PC-9 (cell line): ENCODE measurements at regions not wholly inside any gene's neighbourhood (a gene's known extent, or its start where the extent isn't known, plus 50 kb on each side); places are given as distances from the start of the nearest gene placed in this dataset.

Source experiments
- BruUV-seq: library from RNA; stranded (reverse); fragments of 400-500 nt; replicated peaks from 2 replicates; lab custom pipeline; 2021; lab: Mats Ljungman, UMichigan
- CTCF ChIA-PET: fragments of 300-600 bp; sonication (Branson Sonifier 250); formaldehyde crosslinking; loops from one replicate; lab custom pipeline; 2022; ENCODE audit warnings: antibody characterized with exemption; lab: Charles Lee
- POLR2A ChIA-PET: fragments of 300-600 bp; sonication (Branson Sonifier 250); formaldehyde crosslinking; loops from one replicate; lab custom pipeline; 2022; ENCODE audit warnings: antibody characterized with exemption; ENCODE audit not compliant: unreplicated experiment; lab: Charles Lee
- DNase-seq, 2 experiments: peaks; one replicate each; pipeline versions ENCODE4 v3.0.0 to v3.0.0-alpha.2; 2015 to 2022; ENCODE audit warnings: mixed read lengths in 1 of 2
- H2AFZ ChIP-seq: fragments of 200-600 bp; sonication (generic); 2 replicates; pipeline ENCODE4 v1.8.1; 2017; ENCODE audit warnings: antibody characterized with exemption
- H3F3A ChIP-seq: fragments of 200-600 bp; sonication (generic); 2 replicates; pipeline ENCODE4 v1.8.1; 2017; ENCODE audit warnings: antibody characterized with exemption, mild to moderate bottlenecking, low read depth; ENCODE audit not compliant: insufficient read depth
- H3K27ac ChIP-seq: fragments of 200-600 bp; sonication (generic); 2 replicates; pipeline ENCODE4 v1.6.1; 2016; ENCODE audit warnings: mixed run types
- H3K27me3 ChIP-seq: fragments of 200-600 bp; sonication (generic); 2 replicates; pipeline ENCODE4 v1.6.1; 2016; ENCODE audit warnings: low read depth, mixed run types; ENCODE audit not compliant: insufficient read depth
- H3K36me3 ChIP-seq: fragments of 200-600 bp; sonication (generic); 2 replicates; pipeline ENCODE4 v1.6.1; 2016; ENCODE audit warnings: low read depth, mixed run types
- H3K4me1 ChIP-seq: fragments of 200-600 bp; sonication (generic); replicated peaks from 2 replicates; pipeline ENCODE4 v1.6.1; 2016; ENCODE audit warnings: mixed run types; ENCODE audit not compliant: insufficient read depth
- H3K4me2 ChIP-seq: fragments of 200-600 bp; sonication (generic); 2 replicates; pipeline ENCODE4 v1.6.1; 2017; ENCODE audit warnings: mixed run types
- H3K4me3 ChIP-seq: fragments of 200-600 bp; sonication (generic); 2 replicates; pipeline ENCODE4 v1.6.1; 2016; ENCODE audit warnings: mixed run types
- H3K79me2 ChIP-seq: fragments of 200-600 bp; sonication (generic); 2 replicates; pipeline ENCODE4 v1.6.1; 2017; ENCODE audit warnings: low read depth, mixed run types
- H3K9me2 ChIP-seq: fragments of 200-600 bp; sonication (generic); 2 replicates; pipeline ENCODE4 v1.8.1; 2017; ENCODE audit warnings: mild to moderate bottlenecking; ENCODE audit not compliant: insufficient read depth
- H3K9me3 ChIP-seq: fragments of 200-600 bp; sonication (generic); 2 replicates; pipeline ENCODE4 v1.8.1; 2016; ENCODE audit warnings: low read depth; ENCODE audit not compliant: insufficient read depth
- H4K20me1 ChIP-seq: fragments of 200-600 bp; sonication (generic); 2 replicates; pipeline ENCODE4 v1.8.1; 2017; ENCODE audit not compliant: insufficient read depth
- CTCF ChIP-seq: fragments of 200-600 bp; sonication (generic); conservative IDR thresholded peaks from 2 replicates; pipeline ENCODE4 v1.6.1; 2017; ENCODE audit warnings: mixed run types, antibody characterized with exemption, mild to moderate bottlenecking, moderate library complexity
- EZH2 ChIP-seq: fragments of 200-600 bp; sonication (generic); IDR thresholded peaks from 2 replicates; pipeline ENCODE4 v1.8.0; 2017; ENCODE audit warnings: antibody characterized with exemption, low read depth
- intact Hi-C: fragments of 100-400 bp; cut with micrococcal nuclease; formaldehyde crosslinking; loops from one replicate; pipeline ENCODE4 v1.10.0; 2022; ENCODE audit not compliant: unreplicated experiment

- Histone ChIP-seq H3K4me3 (no peak overlapping the region), H3K27me3 (no peaks in the 10 kb centered on the region), H3K36me3 (no peaks in the 10 kb centered on the region), H4K20me1 (no peaks in the 10 kb centered on the region), H3K9me3 (no peaks in the 10 kb centered on the region), H3K79me2 (no peaks in the 10 kb centered on the region), H3K9me2 (no peaks in the 10 kb centered on the region), H2AFZ (no peak overlapping the region), H3K4me2 (no peak overlapping the region), H3K4me1 (no peaks in the 10 kb centered on the region), H3K27ac (no peak overlapping the region), H3F3A (no peaks in the 10 kb centered on the region)
- BruUV-seq = no TSS peak
- TF ChIP-seq CTCF = no peak
- TF ChIP-seq EZH2 = no peak
- CTCF ChIA-PET = no interaction called here
- POLR2A ChIA-PET = no interaction called here
- DNase-seq = no peak
- intact Hi-C loops = no loop called here
These were observed 395.7 kb downstream of the TRIML1 start for GRCh38 chr4:188534917-188535316.

GRCh38 chr4:188536826-188537225 lies 397.6 kb downstream of the TRIML1 start:
- no peaks in the 10 kb centered on the region for H4K20me1 ChIP-seq
- CTCF ChIA-PET = no interaction called here

GRCh38 chr4:188550296-188550695 lies 411.1 kb downstream of the TRIML1 start:
- no peak for TF ChIP-seq CTCF
- TF ChIP-seq EZH2 = no peak
- intact Hi-C loops = no loop called here
- Histone ChIP-seq H3K36me3 (no peaks in the 10 kb centered on the region), H3K4me1 (no peaks in the 10 kb centered on the region), H3K27me3 (0 out of 2 replicates have a peak, but pooled peaks cover 5% of the 10 kb centered on the region), H4K20me1 (no peaks in the 10 kb centered on the region), H3K4me3 (no peak overlapping the region), H3K79me2 (no peaks in the 10 kb centered on the region), H3K9me3 (no peaks in the 10 kb centered on the region), H3F3A (no peaks in the 10 kb centered on the region), H3K27ac (no peak overlapping the region), H2AFZ (no peak overlapping the region), H3K9me2 (no peaks in the 10 kb centered on the region), H3K4me2 (no peak overlapping the region)
- POLR2A ChIA-PET = no interaction called here
- BruUV-seq = no TSS peak
- no peak for DNase-seq
- CTCF ChIA-PET = no interaction called here

More at GRCh38 chr4:188536826-188537225, 397.6 kb downstream of the TRIML1 start:
- H3K4me1 ChIP-seq = no peaks in the 10 kb centered on the region
- H3K9me3 ChIP-seq = no peaks in the 10 kb centered on the region
- no peaks in the 10 kb centered on the region for H3K36me3 ChIP-seq
- no peaks in the 10 kb centered on the region for H3K27me3 ChIP-seq
- no peak overlapping the region for H2AFZ ChIP-seq
- no TSS peak for BruUV-seq
- POLR2A ChIA-PET = no interaction called here
- no peak overlapping the region for H3K4me3 ChIP-seq
- no peak overlapping the region for H3K4me2 ChIP-seq
- H3K9me2 ChIP-seq = no peaks in the 10 kb centered on the region
- H3F3A ChIP-seq = no peaks in the 10 kb centered on the region
- no peak for DNase-seq
- no peak overlapping the region for H3K27ac ChIP-seq
- TF ChIP-seq EZH2 (no peak), CTCF (no peak)
- H3K79me2 ChIP-seq = no peaks in the 10 kb centered on the region
- intact Hi-C loops = no loop called here
